ENCODE measurements at regions not wholly inside any gene's neighbourhood (a gene's known extent, or its start where the extent isn't known, plus 50 kb on each side); places are given as distances from the start of the nearest gene placed in this dataset.
"Not testable (repeated sequence)": the region's sequence is repeated elsewhere in the genome, so short reads cannot be mapped to it uniquely, and the experiment has no call there.

DNA sequence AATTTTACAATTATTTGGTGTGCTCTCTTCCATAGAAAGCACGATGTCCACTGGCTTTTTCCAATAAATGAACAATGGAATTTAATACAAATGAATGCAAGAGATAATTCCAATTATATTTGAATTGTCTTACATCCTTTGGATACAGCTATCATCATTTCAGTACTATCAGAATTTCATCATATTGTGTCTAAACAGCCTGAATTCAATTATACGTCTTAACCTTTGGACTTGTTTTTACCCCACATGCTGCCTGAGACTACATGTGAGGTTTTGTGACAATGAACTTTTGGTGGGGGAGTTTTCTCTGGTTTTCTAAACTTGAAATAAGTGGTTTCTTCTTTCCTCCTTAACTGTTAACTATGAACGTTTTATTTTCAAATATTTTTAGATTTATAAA, 1176.0 kb downstream of the EPHA7 start:
- no peak overlapping the region for H3K27ac Mint-ChIP-seq
- no peaks in the 10 kb centered on the region for H3K27me3 Mint-ChIP-seq
- H3K4me3 Mint-ChIP-seq = no peak overlapping the region
- H3K36me3 Mint-ChIP-seq (ENCODE audit: low read depth) = no peaks in the 10 kb centered on the region
- ATAC-seq (ENCODE audit: low read depth) = no peak
- H3K9me3 Mint-ChIP-seq = peaks cover 4% of the 10 kb centered on the region
- ChIA-PET POLR2A (no interaction called here), CTCF (no interaction called here)
- DNase-seq = no peak
- H3K4me1 Mint-ChIP-seq = no peaks in the 10 kb centered on the region
- no peak for TF ChIP-seq CTCF (IDR thresholded peaks at IDR 0.05)
- intact Hi-C loops (cut with micrococcal nuclease) = no loop called here

DNA sequence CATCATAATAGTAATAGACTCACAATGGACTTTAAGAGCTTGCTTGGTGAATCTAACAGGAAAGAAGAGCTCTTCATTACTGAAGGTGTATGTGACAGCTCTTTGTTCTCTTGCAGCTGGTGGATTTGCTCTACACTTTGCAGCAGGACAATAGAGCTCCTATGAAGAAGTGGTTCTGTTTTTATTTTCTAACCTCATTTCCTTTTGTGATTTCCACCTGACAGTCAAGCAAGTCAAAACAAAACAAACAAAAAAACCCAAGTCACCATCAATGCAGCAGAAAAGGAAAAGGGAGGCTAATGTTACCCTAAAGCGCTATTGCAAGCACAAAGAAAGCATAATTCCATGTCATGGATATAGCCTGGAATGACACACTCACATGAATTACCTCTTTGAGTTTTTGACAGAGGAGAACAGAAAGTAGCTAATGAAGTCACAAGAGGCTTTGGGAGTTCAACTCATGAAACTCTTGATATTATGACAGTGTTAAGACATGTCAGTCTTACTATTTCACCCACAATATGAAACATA, 1188.1 kb downstream of the EPHA7 start:
- ATAC-seq (ENCODE audit: low read depth) (no peak), DNase-seq (no peak)
- Mint-ChIP-seq H3K27ac (no peak overlapping the region), H3K36me3 (ENCODE audit: low read depth) (no peaks in the 10 kb centered on the region), H3K4me3 (no peak overlapping the region), H3K9me3 (peaks cover 9% of the 10 kb centered on the region), H3K27me3 (no peaks in the 10 kb centered on the region), H3K4me1 (no peaks in the 10 kb centered on the region)
- POLR2A ChIA-PET = no interaction called here
- CTCF ChIA-PET = no interaction called here
- no peak for TF ChIP-seq CTCF (IDR thresholded peaks at IDR 0.05)
- intact Hi-C loops (cut with micrococcal nuclease) = no loop called here

DNA sequence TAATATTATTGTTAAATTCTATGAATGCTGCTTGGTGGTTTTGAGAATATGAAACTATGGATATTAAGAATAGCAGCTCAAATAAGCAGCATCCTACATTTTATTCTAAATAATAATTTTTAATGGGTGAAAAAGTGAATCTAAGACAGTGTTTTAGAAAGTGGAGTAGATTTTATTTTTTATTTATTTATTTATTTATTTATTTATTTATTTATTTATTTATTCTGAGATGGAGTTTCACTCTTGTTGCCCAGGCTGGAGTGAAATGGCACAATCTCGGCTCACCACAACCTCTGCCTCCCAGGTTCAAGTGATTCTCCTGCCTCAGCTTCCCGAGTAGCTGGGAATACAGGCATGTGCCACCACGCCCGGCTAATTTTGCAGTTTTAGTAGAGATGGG, 1199.4 kb downstream of the EPHA7 start:
- H3K4me3 Mint-ChIP-seq; H3K36me3 Mint-ChIP-seq (ENCODE audit: low read depth); CTCF ChIA-PET; H3K4me1 Mint-ChIP-seq; DNase-seq; POLR2A ChIA-PET; intact Hi-C loops (cut with micrococcal nuclease); H3K27me3 Mint-ChIP-seq; ATAC-seq (ENCODE audit: low read depth); H3K27ac Mint-ChIP-seq; H3K9me3 Mint-ChIP-seq: not testable (repeated sequence)

DNA sequence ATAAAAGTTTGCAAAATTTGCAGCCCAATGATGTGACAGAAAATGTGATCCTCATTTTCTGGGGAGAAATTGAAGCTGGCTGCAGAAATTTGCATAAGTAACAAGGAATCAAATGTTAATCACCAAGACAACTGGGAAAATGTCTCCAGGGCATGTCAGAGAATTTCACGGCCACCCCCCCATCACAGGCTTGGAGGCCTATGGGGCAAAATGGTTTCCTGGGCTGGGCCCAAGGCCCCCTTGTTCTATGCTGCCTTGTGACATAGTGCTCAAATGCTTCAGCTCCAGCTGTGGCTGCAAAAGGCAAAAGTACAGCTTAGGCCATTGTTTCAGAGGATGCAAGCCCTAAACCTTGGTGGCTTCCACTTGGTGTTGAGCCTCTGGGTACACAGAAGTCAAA, 1202.6 kb downstream of the EPHA7 start:
- no peak for ATAC-seq (ENCODE audit: low read depth)
- DNase-seq = no peak
- CTCF ChIA-PET = no interaction called here
- POLR2A ChIA-PET = no interaction called here
- H3K4me3 Mint-ChIP-seq = no peak overlapping the region
- H3K4me1 Mint-ChIP-seq = no peaks in the 10 kb centered on the region
- H3K9me3 Mint-ChIP-seq = peaks cover 10% of the 10 kb centered on the region
- no peaks in the 10 kb centered on the region for H3K36me3 Mint-ChIP-seq (ENCODE audit: low read depth)
- no peak for TF ChIP-seq CTCF (IDR thresholded peaks at IDR 0.05)
- H3K27me3 Mint-ChIP-seq = no peaks in the 10 kb centered on the region
- intact Hi-C loops (cut with micrococcal nuclease) = no loop called here
- H3K27ac Mint-ChIP-seq = no peak overlapping the region

- no peak for DNase-seq
- Mint-ChIP-seq H3K4me1 (no peaks in the 10 kb centered on the region), H3K27ac (no peak overlapping the region), H3K9me3 (peaks cover 19% of the 10 kb centered on the region), H3K36me3 (ENCODE audit: low read depth) (no peaks in the 10 kb centered on the region), H3K27me3 (no peaks in the 10 kb centered on the region), H3K4me3 (no peak overlapping the region)
- no peak for TF ChIP-seq CTCF (IDR thresholded peaks at IDR 0.05)
- intact Hi-C loops (cut with micrococcal nuclease) = no loop called here
- ATAC-seq (ENCODE audit: low read depth) = no peak
- POLR2A ChIA-PET = no interaction called here
- CTCF ChIA-PET = no interaction called here
These were observed 1217.7 kb downstream of the EPHA7 start for GRCh38 chr6:92201618-92202017.

DNA sequence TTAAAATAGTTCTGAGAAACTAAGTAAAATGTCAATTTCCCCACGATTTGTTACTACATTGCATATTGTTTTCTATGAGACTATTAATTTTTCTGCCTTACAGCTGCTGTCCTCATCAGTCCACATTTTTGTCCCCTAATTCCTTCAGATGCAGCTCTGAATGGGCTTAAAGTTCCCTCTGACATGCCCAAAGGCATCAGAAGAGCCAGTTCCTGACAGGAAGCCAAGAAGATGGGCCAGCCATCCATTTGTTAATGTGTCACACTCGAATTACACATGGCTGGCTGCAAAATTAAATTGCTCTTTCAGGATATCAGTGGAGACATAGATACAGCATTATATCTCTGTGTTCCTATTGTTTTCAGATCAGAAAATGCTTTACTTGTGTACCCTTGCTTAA, 1223.0 kb downstream of the EPHA7 start:
- no peaks in the 10 kb centered on the region for H3K36me3 Mint-ChIP-seq (ENCODE audit: low read depth)
- ChIA-PET CTCF (no interaction called here), POLR2A (no interaction called here)
- no peak overlapping the region for H3K27ac Mint-ChIP-seq
- intact Hi-C loops (cut with micrococcal nuclease) = no loop called here
- no peak for TF ChIP-seq CTCF (IDR thresholded peaks at IDR 0.05)
- H3K9me3 Mint-ChIP-seq = peaks cover 10% of the 10 kb centered on the region
- ATAC-seq (ENCODE audit: low read depth) = no peak
- no peaks in the 10 kb centered on the region for H3K27me3 Mint-ChIP-seq
- DNase-seq = no peak
- H3K4me3 Mint-ChIP-seq = no peak overlapping the region
- no peaks in the 10 kb centered on the region for H3K4me1 Mint-ChIP-seq

All from activated B cell treated with CpG ODN at 0.5 μM for 24 hours (primary cell).